ENCODE measurements at regions not wholly inside any gene's neighbourhood (a gene's known extent, or its start where the extent isn't known, plus 50 kb on each side); places are given as distances from the start of the nearest gene placed in this dataset.

DNA sequence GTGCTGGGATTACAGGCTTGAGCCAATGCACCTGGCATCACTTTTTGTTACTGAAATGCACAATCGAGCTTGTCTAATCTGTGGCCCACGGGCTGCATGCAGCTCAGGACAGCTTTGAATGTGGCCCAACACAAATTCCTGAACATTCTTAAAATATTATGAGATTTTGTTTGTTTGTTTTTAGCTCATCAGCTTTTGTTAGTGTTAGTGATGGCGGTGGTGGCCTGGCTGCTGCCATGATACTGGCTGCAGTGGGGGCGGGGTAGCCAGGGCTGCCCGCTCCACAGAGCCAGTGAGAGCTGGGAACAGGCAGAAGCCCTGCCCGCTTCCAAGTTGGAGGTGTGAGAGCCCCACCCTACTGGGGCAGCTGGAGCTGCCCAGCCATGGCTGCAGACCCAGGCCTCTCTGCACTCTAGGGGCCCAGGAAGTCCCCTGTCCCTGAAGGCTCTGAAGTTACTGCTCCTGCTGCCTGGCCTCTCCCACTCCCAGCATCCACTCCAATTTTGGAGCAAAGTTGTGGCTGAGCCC, 76.6 kb upstream of the SHB start:
- TF ChIP-seq POLR2AphosphoS5 (IDR thresholded peaks at IDR 0.05) (no peak), POLR2A (IDR thresholded peaks at IDR 0.05) (no peak)
- TF ChIP-seq, protein P1, sequence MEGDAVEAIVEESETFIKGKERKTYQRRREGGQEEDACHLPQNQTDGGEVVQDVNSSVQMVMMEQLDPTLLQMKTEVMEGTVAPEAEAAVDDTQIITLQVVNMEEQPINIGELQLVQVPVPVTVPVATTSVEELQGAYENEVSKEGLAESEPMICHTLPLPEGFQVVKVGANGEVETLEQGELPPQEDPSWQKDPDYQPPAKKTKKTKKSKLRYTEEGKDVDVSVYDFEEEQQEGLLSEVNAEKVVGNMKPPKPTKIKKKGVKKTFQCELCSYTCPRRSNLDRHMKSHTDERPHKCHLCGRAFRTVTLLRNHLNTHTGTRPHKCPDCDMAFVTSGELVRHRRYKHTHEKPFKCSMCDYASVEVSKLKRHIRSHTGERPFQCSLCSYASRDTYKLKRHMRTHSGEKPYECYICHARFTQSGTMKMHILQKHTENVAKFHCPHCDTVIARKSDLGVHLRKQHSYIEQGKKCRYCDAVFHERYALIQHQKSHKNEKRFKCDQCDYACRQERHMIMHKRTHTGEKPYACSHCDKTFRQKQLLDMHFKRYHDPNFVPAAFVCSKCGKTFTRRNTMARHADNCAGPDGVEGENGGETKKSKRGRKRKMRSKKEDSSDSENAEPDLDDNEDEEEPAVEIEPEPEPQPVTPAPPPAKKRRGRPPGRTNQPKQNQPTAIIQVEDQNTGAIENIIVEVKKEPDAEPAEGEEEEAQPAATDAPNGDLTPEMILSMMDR (IDR thresholded peaks at IDR 0.05) = no peak
- intact Hi-C loops (cut with DNase I; ENCODE audit: low total_unique reads) = no loop called here
- Histone ChIP-seq H3K4me3 (no peak overlapping the region), H3K36me3 (no peaks in the 10 kb centered on the region), H3K27ac (no peak overlapping the region), H3K9me3 (no peaks in the 10 kb centered on the region), H3K27me3 (no peaks in the 10 kb centered on the region), H3K4me1 (no peaks in the 10 kb centered on the region)
- no peak for DNase-seq (ENCODE audit: low spot score in 2 of 2)

DNA sequence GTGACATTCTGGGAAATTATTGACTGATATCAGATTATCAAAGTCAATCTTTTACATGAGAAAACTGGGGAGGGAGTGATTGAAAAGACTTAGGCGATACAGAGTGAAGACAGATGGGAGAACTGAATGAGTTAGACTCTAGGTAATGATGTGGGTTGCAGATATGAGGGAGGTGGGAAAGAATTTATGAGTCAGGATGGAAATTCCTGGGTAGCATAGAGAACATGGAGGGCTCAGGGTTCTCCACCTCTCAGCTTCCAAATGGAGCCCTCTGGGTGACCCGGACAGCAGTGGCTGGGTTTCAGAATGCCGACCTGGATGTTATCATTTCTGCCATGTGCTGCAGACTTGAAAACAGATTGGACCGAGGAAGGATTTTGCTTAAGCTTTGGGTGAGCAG, 75.4 kb upstream of the SHB start:
- Histone ChIP-seq H3K4me3 (no peak overlapping the region), H3K4me1 (no peaks in the 10 kb centered on the region), H3K27me3 (no peaks in the 10 kb centered on the region), H3K36me3 (no peaks in the 10 kb centered on the region), H3K9me3 (no peaks in the 10 kb centered on the region), H3K27ac (no peak overlapping the region)
- intact Hi-C loops (cut with DNase I; ENCODE audit: low total_unique reads) = no loop called here
- DNase-seq (ENCODE audit: low spot score in 2 of 2) = no peak
- TF ChIP-seq, protein P1 (IDR thresholded peaks at IDR 0.05) = no peak
- TF ChIP-seq POLR2AphosphoS5 (IDR thresholded peaks at IDR 0.05) = no peak
- TF ChIP-seq POLR2A (IDR thresholded peaks at IDR 0.05) = no peak

DNA sequence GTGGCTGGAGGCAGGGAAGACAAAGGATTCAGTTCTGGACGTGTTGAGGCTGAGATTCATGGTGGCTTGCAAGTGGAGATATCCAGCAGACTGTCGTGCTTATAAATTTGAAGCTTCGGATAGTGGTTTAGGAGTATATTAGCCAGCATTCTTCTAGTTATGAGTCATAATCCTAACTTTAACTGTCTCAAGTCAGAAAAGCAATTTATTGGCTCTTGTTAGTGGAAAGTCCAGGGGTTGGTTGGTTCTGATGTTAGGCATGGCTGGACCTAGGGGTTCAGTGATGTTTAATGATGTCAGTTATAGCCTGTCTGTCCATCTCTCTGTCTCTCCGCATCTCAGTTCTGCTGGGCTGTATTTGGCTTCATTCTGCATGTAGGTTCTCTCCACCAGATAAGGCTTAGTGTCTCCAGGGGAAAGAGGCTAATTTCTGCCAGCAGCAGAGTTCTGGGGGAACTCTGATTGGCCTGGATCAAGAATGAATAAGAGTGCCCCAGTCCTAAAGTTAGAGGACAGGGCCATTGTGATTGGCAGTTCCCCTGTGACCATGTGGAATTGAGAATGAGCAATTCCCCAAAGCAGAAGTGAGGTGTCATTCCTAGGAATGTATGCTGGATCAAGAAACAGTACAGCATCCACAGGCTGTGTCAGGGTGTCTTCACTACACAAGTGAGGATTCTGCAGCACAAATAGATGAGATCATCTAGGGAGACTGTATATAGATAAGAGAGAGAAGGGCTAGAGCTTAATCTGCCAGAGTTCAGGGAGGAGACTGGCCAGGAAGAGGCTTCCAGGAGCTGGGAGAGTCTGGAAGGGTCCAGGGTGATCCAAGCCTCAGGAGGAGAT, 72.9 kb upstream of the SHB start:
- intact Hi-C loops (cut with DNase I; ENCODE audit: low total_unique reads) = no loop called here
- H3K27ac ChIP-seq = no peak overlapping the region
- H3K4me3 ChIP-seq = no peak overlapping the region
- no peaks in the 10 kb centered on the region for H3K27me3 ChIP-seq
- H3K4me1 ChIP-seq = no peaks in the 10 kb centered on the region
- TF ChIP-seq, protein P1 (IDR thresholded peaks at IDR 0.05) = no peak
- TF ChIP-seq POLR2A (IDR thresholded peaks at IDR 0.05) (no peak), POLR2AphosphoS5 (IDR thresholded peaks at IDR 0.05) (no peak)
- no peaks in the 10 kb centered on the region for H3K36me3 ChIP-seq
- no peak for DNase-seq (ENCODE audit: low spot score in 2 of 2)
- H3K9me3 ChIP-seq = no peaks in the 10 kb centered on the region

DNA sequence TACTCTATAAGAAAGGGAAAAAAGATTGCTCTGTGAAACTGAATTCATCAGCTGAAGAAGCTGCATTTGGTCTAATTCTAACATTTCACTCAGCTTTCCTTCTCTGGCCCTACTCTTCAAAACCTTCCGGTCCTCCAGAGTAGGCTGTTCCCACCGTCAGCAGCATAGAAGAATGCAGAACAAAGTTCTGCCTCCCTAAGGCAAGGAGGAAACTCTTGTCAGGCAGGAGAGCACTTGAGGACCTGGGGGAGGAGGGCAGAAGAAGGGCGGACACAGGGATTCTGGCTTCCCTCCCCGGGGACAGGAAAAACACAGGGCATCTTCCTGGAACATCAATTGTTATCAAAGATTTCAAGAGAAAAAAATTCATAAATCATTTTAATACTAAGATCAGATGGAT, 69.2 kb upstream of the SHB start:
- Histone ChIP-seq H3K36me3 (no peaks in the 10 kb centered on the region), H3K27ac (no peak overlapping the region), H3K9me3 (no peaks in the 10 kb centered on the region), H3K27me3 (no peaks in the 10 kb centered on the region), H3K4me1 (no peaks in the 10 kb centered on the region), H3K4me3 (no peak overlapping the region)
- no peak for DNase-seq (ENCODE audit: low spot score in 2 of 2)
- intact Hi-C loops (cut with DNase I; ENCODE audit: low total_unique reads) = loop anchor here (5.0 kb wide), 1 partner anchor 344 kb away; no protein-coding TSS in a partner anchor
- TF ChIP-seq POLR2A (IDR thresholded peaks at IDR 0.05) = no peak
- TF ChIP-seq, protein P1 (IDR thresholded peaks at IDR 0.05) = no peak
- no peak for TF ChIP-seq POLR2AphosphoS5 (IDR thresholded peaks at IDR 0.05)

DNA sequence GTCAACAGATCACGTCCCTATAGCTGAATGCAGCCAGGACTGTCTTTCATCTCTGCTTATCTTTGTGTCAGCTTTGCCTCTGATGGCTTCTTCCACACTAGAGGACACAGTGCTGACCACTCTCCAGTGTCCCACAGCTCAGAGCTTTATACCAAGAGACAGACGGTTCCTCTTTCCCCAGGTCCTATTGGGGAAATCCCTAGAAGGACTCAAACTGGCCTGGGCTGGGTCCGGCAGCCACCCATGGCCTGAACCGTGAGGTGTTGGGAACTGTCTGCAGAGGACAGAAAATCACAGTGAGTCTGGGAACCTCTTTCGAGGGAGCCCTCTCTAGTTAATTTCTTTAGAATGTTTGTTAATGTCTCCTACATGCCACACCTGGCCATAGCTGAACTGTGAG, 68.3 kb upstream of the SHB start:
- no peak for DNase-seq (ENCODE audit: low spot score in 2 of 2)
- Histone ChIP-seq H3K36me3 (no peaks in the 10 kb centered on the region), H3K9me3 (no peaks in the 10 kb centered on the region), H3K4me1 (no peaks in the 10 kb centered on the region), H3K4me3 (no peak overlapping the region), H3K27ac (no peak overlapping the region), H3K27me3 (no peaks in the 10 kb centered on the region)
- intact Hi-C loops (cut with DNase I; ENCODE audit: low total_unique reads) = loop anchor here (5.0 kb wide), 1 partner anchor 345 kb away; no protein-coding TSS in a partner anchor
- TF ChIP-seq, protein P1 (IDR thresholded peaks at IDR 0.05) = no peak
- no peak for TF ChIP-seq POLR2AphosphoS5 (IDR thresholded peaks at IDR 0.05)
- no peak for TF ChIP-seq POLR2A (IDR thresholded peaks at IDR 0.05)

All from breast epithelium (tissue), 4 donors.